WERI-Rb-1 (cell line): ENCODE measurements at regions not wholly inside any gene's neighbourhood (a gene's known extent, or its start where the extent isn't known, plus 50 kb on each side); places are given as distances from the start of the nearest gene placed in this dataset.

ENCODE experiments used
- DNase-seq: peaks from one replicate; pipeline ENCODE4 v3.0.0-alpha.2; 2020
- H3K27ac ChIP-seq: fragments of 250-450 bp; sonication (Bioruptor Pico); 2 replicates; pipeline ENCODE4 v1.5.1; 2020; ENCODE audit warnings: mild to moderate bottlenecking, moderate library complexity
- H3K27me3 ChIP-seq: fragments of 250-450 bp; sonication (Bioruptor Pico); 2 replicates; pipeline ENCODE4 v1.5.1; 2021; ENCODE audit warnings: mild to moderate bottlenecking, low read depth, moderate library complexity; ENCODE audit not compliant: insufficient read depth, severe bottlenecking
- H3K36me3 ChIP-seq: fragments of 250-450 bp; sonication (Bioruptor Pico); 2 replicates; pipeline ENCODE4 v1.5.1; 2020; ENCODE audit warnings: mild to moderate bottlenecking, moderate library complexity
- H3K4me3 ChIP-seq: 2 replicates; pipeline ENCODE4 v1.5.1; 2011; ENCODE audit warnings: low read depth, mild to moderate bottlenecking, control low read depth, low read length
- H3K9me3 ChIP-seq: fragments of 250-450 bp; sonication (Bioruptor Pico); 2 replicates; pipeline ENCODE4 v1.5.1; 2021; ENCODE audit warnings: mild to moderate bottlenecking, moderate library complexity; ENCODE audit not compliant: severe bottlenecking
- CTCF ChIP-seq: IDR thresholded peaks from 2 replicates; pipeline ENCODE4 v1.5.1; 2011; ENCODE audit warnings: low read depth, mild to moderate bottlenecking, control low read depth, inconsistent platforms, low read length

- H3K4me3 ChIP-seq: no peak overlapping the region
- no peaks in the 10 kb centered on the region for H3K27me3 ChIP-seq
- H3K9me3 ChIP-seq: no peaks in the 10 kb centered on the region
- TF ChIP-seq CTCF: no peak
- no peak overlapping the region for H3K27ac ChIP-seq
- no peak for DNase-seq
- H3K36me3 ChIP-seq: no peaks in the 10 kb centered on the region
Measured at GRCh38 chr19:57067440-57067839, 52.3 kb upstream of the USP29 start.

GRCh38 chr19:57068311-57068710 lies 51.5 kb upstream of the USP29 start:
- Histone ChIP-seq H3K27ac (no peak overlapping the region), H3K9me3 (no peaks in the 10 kb centered on the region), H3K36me3 (no peaks in the 10 kb centered on the region), H3K27me3 (no peaks in the 10 kb centered on the region), H3K4me3 (no peak overlapping the region)
- DNase-seq: no peak
- TF ChIP-seq CTCF: no peak

GRCh38 chr19:57068921-57069697 lies 50.7 kb upstream of the USP29 start:
- TF ChIP-seq CTCF: peak; percentile 62
- peak; percentile 87 for DNase-seq
- H3K27ac ChIP-seq: no peak overlapping the region
- H3K9me3 ChIP-seq: no peaks in the 10 kb centered on the region
- H3K4me3 ChIP-seq: no peak overlapping the region
- H3K36me3 ChIP-seq: no peaks in the 10 kb centered on the region
- no peaks in the 10 kb centered on the region for H3K27me3 ChIP-seq
